NCI-H2196 treated with DMSO at 0.1 percent for 48 hours (cell line): ENCODE measurements at regions not wholly inside any gene's neighbourhood (a gene's known extent, or its start where the extent isn't known, plus 50 kb on each side); places are given as distances from the start of the nearest gene placed in this dataset.
"Not testable (repeated sequence)": the region's sequence is repeated elsewhere in the genome, so short reads cannot be mapped to it uniquely, and the experiment has no call there.

Experiments used
- DNase-seq: peaks from one replicate; lab custom pipeline; 2025; ENCODE audit not compliant: unreplicated experiment; lab: John Stamatoyannopoulos, UW

DNA sequence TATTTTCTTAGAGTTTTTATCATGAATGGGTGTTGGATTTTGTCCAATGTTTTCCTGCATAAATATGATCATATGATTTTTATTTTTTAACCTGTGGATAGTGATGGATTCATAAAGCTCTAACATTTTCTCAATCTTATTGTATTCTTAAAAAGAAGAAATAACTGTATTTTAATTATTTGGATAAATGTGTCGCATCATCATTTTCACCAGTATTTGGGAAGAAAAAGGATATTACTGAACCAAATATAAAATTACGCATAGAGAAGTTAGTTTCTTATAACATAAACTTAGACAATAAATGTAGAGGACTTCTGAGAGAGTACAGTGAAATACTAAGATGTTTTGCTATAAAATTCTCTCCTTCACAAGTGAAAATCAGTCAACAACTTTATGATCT is 126.0 kb upstream of the CHST9 start:
- no peak for DNase-seq

DNA sequence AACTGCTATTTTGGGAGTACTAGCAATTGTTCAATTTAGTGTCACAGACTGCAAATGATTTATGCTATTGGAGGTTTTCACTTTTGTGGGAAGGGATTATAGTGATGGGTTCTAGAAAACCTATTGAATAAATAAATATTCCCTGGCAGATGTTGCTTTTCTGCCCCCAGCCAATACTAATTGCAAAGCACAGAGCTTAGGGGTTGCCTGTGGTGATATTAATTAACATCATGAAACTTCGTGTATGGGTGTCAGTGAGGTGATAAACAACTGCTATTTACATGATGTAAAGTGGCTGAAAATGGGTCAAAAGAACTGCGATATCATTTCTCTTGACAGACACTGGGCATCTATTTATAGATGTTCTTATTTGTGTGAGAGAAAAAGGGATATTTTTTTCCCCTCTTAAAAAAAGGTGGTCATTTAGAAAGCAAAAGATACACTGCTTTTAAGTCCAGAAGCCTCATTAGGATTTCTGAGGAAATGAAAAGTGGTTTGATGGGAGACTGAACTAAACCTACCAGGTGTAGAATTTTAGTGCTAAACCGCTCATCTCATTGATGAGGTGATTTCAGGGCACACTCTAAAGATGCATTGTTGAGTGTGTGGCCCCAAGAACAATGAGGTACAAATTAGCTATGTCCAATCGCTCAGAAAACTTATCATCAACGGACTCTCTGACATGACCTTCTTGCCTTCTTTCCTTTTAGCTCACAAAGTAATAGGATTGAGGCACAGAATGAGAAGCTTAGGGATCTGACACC is 116.7 kb upstream of the CHST9 start:
- DNase-seq, result no peak

DNA sequence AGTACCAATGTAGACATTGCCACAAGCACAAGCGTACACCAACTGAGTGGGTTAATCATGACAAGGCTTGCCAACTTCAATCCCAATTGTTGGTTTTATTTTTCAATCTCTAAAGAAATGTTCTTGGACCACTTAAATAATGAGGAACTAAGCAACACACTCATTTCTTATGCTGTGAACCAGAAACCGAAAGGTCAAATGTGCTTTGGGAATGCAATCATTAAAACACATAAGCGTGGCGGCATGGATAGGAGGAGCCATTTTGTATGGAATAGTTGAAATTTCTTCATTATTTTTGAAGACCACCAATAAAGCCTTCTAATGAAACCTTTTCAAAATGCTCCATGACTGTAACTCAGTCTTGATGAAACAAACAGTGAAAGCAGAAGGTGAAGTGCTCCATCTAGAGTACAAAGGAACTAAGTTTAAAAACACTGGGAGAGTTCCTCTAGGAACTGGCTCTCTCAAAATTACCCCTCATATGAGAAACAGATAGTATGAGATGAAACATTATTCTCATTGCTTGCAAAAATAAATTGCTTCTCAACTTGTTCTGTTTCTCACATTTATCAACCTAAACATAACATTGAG is 113.2 kb upstream of the CHST9 start:
- no peak for DNase-seq

DNA sequence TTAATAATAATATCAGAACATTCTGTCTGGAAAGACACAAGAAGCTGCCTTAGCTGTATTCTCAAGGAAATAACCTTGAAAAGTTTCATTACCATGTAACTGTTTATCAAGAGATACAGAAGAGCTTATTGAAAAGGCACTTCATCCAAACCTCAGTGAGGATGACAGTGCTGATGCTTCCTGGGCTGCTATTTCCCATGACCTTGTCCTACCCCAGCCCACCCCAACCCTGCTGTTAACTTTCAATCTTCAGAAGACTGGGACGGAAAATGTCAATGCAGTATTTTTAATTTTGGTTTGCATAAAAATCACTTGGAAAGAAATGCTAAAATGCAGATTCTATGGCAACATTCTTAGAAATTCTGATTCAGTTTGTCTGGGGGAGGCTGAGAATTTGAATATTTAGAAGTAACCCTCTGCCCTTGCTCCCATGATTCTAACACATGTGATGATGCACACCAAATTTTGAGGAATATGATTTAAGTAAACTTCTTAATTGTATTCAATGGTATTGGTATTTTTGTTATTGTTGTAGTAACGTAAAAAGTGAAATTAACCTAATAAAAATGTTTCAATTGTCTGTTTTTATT is 101.0 kb upstream of the CHST9 start:
- DNase-seq, result not testable (repeated sequence)

DNA sequence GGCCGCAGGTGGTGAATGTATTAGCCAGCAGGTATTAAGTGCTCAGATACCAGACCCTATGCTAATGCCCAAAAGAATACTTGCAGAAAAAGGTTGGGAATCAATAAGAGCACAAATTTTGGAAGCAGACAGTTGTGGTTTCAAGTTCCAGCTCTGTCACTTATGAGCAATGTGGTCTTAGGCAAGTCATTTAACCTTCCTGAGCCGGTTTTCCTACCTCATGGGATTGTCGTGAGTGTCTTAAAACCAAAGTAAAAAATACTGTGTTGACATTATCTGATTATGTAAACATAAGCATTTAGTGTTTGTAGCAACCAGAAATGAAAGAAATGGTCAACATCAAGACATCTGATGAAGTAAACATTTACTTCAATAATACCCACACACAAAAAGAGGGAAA is 93.0 kb upstream of the CHST9 start:
- DNase-seq, result no peak

DNA sequence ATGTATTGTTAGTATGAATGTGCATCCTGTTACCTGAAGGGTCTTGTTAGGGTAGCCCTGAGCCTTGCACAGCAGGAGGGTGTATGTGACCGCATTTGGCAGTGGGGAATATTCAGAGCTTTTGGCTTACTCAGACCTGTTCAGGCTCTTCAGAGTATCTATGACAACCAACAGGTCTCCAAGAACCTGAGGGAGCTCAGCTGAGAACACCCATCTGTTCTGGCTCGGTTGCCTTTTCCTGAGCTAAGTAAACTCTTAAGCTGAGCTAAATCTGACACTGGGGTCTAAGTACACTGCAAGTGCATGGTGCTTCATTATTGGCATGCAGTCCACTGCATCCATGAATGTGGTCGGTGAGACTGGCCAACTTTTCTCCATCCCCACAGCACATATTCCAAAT is 92.4 kb upstream of the CHST9 start:
- DNase-seq, result no peak

DNA sequence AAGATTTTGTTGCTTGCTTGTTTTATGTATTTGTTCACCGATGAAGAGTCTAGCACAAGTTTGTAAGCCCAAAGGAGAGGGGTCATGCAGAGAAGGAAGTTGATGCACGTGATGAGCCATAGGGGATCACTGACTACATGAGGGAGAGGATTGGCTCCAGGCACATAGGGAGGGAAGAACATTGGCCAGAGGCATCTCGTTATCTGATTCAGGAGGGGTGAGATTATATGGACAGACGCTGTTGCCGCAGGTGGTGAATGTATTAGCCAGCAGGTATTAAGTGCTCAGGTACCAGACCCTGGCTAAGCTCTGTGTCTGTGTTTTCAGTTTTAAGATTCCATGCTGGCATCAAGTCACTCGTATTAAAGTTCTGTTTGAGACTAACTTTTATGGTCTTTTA is 91.8 kb upstream of the CHST9 start:
- DNase-seq, result no peak

DNA sequence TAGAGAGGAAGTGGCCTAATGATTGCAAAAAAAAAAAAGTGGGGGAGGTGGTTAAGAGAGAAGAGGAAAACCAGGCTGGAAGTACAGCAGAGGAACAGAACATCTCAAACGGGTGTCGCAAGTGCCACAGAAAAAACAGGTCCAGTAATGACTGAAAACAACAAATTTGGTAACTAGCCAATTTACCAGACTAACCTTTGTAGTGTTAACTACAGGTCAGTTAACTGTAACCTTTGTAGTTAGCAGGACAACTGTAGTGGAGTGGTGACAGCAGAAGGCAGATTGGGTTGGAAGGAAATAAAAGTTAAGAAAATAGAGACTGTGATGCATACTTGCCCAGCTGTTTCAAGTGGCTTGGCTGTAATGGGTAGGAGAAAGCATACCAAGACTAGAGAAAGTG is 91.4 kb upstream of the CHST9 start:
- no peak for DNase-seq

DNA sequence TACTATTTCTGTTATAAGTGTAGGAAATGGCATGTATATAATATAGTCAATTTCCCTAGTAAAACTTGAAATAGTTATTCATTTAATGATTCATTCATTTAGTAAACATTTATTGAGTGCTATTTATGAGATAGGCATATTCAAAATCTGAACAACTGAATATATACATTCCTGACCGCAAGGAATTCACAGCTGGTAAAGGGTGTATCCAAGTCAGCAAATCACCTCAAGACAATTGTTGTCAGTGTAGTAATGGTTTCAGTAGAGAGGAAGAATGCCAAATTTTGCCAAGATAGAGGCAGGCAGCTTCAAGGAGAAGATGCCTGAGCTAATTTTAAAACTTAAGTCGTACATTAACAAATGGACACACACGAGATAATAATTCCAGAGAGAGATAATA is 89.8 kb upstream of the CHST9 start:
- no peak for DNase-seq

DNA sequence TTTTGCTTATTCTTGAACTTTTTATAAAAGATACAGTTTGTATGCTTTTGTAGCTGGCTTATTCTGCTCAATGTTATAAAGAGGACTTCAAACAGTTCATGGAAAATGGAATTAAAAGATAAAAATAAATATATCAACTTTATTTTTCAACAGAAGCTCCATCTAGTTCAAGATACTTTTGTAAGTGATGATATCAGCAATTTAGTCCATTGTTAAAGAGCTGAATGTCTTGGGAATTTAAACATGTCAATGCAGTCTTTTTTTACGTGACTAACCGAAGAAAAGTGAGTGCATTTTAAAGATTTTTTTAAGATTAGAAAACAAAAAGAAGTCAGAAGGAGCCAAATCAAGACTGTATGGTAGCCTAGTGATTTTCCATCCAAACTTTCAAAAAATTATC is 85.4 kb upstream of the CHST9 start:
- no peak for DNase-seq

DNA sequence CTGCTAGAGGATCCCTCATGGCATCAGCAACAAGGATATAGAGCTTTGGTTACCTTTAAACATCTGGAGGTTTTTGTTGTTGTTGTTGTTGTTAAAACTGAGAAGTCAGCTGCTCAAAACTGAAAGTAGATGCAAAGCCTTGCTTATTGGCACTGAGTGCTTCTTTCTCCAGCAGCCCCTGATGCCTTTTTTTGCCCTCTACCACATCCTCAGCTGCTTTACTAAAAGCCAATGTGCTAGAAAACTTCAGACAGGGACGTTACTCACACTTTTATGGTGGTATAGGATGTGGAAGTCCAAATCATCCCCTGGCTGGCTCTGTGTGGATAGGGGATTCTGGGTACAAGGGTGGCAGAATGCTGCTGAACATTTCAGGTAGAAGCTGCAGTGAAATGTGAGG is 78.3 kb upstream of the CHST9 start:
- DNase-seq, result no peak

DNA sequence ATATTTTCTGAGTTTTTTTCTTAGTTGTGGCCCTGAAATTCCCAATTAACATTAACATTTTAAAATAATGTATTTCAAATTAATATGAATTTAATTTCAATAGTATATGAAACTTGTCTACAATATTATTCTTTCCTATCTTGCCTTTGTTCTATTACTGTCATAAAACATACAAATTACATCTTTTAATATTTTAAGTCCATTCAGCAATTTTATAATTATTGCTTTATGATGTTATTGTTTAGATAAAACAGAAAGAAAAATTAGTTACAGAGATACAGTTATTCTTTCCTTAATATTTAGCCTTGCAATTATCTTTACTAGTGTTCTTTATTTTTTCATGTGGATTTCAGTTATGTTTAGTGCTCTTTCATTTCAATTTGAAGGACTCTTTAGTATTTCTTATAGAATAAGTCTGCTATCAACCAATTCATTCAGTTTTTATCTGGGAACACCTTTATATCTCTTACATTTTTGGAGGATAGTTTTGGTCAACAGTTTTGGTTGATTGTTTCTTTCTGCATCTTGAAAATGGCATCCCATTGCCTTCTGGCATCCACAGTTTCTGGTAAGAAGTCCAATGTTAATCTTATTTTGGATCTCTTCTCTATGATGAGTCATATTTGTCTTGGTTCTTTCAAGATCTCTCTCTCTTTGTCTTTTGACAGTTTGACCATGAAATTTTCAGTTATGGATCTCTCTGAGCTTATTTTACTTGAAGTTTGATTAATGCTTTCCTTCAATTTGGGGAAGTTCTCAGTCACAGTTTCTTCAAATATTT is 76.9 kb upstream of the CHST9 start:
- DNase-seq, result no peak

DNA sequence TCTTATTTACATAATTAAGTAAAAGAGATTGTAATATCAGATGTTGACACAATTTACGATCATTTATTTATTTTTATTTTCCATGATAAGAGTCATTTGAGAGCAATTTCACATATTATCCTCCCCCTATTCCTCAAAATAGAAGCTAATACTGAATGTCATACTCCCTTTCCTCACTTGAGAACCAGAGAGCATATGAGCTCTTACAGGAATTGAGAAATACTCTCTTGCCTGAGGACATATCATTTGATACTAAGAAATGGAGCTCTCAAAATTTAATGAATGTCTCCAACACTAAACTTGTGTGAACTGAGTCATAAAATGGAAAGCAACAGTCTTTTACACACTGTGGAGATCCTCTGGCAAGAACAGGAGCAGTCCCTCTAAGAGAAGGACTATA is 68.5 kb upstream of the CHST9 start:
- DNase-seq, result no peak

DNA sequence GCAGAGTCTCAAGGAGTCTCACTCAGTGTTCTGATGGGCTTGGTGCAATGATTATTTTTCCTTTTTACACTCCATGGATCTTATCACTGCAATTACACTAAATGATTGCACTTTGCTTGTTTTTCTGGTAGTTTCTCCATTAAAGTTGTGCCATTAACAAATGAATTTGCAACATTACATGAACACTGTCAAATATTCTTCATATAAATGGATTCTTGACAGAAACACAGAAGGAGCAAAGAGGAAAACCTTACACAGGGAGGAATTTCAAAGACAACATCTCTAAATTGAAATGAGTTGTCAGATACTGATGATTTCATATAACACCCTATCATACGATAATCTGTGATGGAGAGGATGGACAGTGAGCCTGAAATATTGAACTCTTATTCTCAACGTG is 65.4 kb upstream of the CHST9 start:
- no peak for DNase-seq

DNA sequence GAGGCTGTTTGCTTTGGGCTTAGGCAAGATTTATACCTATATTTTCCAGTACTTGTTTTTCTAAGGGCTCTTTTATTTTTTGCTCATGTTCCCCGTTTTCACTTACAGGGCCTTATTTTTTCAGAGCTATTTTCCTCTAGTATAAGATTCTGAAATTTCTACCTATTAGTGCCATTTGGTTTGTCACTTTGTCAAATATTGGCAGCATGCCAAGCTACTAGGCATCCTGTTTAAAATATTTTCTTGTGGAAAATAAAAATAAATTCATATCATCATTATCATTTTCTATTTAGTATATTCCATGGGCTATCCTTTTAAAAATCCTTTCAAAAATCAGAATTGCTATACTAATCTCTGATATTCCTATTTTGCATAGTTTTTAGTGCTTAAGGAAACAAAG is 64.8 kb upstream of the CHST9 start:
- no peak for DNase-seq

DNA sequence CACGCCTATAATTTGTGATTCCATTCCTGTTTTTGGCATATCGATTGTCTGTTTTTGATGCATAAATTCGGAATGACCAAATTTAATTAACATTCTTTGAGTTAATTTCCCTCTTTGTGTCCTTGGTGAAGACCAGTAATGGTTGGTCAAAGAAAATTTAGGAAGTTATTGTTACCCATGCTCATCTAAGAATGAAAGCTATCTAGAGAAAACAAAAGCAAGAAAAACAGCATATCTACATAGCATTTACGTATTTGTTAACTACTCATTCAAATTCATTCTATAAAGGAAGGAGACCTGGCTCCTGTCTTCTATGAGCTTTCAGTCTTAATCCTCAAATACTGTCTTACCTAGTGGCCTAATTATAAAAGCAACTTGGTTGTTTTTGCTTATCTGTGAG is 59.2 kb upstream of the CHST9 start:
- DNase-seq, result no peak

DNA sequence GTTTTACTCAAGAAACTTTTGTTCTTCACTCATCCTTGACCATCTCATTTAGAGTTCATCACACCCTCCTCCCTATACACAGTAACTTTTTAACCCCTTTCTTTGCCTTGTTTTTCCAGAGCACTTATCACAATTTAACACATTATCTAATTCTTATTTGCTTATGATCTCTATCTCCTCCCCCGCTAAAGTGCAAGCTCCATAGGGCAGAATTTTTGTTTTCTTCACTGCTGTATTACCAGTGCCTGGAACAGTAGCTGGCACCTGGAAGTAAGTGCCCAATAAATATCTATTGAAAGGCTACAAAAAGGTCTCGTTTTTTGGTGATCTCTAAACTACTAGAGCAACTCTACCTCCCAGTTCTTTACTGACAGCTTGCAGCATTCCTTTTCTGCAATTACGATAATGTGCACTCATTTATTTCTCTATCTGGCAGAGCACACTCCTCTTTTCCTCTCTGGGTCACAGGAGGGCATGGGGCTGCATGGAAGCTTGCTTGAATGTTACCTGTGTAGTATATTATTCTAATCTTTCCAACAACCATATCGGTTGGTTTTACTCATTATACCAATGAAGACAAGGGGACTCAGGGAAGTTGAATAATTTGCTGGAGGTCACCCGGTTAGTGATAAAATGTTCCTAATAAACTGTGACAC is 57.4 kb upstream of the CHST9 start:
- DNase-seq, result no peak

DNA sequence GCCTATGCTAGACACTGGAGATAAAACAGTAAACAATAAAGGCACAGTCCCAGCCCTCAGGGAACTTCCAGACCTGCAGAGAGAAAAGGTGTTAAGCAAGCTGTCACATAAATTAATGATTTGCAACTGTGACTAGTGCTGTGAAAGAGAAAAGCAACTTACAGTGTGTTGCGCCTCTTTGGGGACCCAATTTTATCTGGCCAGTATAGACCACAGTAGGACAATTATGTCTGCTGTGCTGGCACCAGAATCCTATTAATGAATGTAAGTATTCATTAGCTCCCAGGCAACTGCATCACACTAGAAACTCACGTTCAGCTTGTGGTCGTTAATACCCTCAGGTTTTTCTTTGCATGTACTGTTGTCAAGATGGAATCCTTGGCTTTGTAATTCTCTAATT is 55.3 kb upstream of the CHST9 start:
- DNase-seq, result no peak

DNA sequence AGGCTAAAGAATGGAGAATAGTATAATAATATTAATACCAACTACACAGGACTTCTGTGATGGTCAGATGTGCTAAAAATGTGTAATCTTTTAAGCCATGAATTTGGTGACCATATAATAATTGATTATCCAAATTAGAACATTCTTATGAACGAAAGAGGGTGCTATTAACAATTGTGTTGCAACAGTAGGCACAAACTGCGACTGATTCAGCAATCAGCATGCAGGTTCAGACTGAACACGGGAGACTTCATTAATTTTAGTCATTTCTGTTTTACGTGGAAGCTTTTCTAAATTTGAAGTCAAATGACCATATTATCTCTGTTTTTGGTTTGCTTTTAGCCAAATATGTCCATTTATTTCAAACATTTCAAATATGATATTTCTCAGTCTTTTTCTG is 54.6 kb upstream of the CHST9 start:
- no peak for DNase-seq

DNA sequence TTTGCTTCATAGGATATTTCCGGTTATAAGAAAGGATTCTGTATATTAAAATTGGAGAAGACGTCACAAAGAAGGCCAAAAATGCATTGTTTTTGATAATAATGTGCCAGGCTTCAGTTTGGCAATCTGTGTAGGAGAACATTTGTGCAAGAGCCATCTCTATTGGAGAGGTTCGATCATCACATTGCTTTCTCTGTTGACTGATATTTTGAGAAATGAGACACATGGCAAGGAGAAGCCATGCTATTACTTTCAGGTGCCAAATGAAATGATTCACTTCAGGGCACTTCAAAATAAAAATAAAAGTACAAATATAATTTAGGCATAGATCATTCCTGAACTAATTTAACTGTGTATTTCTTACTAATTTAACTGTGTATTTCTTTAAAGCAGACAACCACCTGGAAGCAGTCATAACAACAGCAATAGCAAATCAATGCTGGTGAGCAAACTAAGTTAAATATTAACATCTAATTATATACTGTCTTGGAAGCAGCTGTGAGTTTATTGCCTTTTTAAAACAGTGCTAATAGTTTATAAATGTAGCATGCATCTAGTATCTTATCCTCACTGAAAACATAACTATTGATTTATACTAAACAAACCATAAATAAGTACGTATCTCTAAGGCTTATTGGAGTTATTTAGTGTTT is 50.2 kb upstream of the CHST9 start:
- no peak for DNase-seq
